Endothelial cell of umbilical vein (primary cell): ENCODE measurements at regions not wholly inside any gene's neighbourhood (a gene's known extent, or its start where the extent isn't known, plus 50 kb on each side); places are given as distances from the start of the nearest gene placed in this dataset.

Source experiments
- MYC ChIP-seq: IDR thresholded peaks from one replicate; pipeline ENCODE4 v1.6.1; 2011; ENCODE audit warnings: mild to moderate bottlenecking, low read depth, low read length
- POLR2AphosphoS5 ChIP-seq: IDR thresholded peaks from 2 replicates; pipeline ENCODE4 v1.6.1; 2012; ENCODE audit warnings: low read depth, mild to moderate bottlenecking, control low read depth, low read length, moderate library complexity; ENCODE audit not compliant: insufficient read depth

GRCh38 chr6:168179133-168179532, 100.1 kb upstream of the FRMD1 start:
- TF ChIP-seq POLR2AphosphoS5 (no peak), MYC (no peak)
